HCT116 (cell line): ENCODE measurements at regions not wholly inside any gene's neighbourhood (a gene's known extent, or its start where the extent isn't known, plus 50 kb on each side); places are given as distances from the start of the nearest gene placed in this dataset.

Experiments
- ATAC-seq: fragments of 200-7000 bp; cut with Tn5 transposase; 2 replicates; pipeline ENCODE4 v1.9.1; 2020; ENCODE audit warnings: mild to moderate bottlenecking, moderate library complexity
- BruUV-seq: library from RNA; stranded (reverse); fragments of 400-500 nt; replicated peaks from 2 replicates; lab custom pipeline; 2021; lab: Mats Ljungman, UMichigan
- CTCF ChIA-PET: fragments of 300-600 bp; sonication (Branson Sonifier 250); formaldehyde crosslinking; loops from one replicate; lab custom pipeline; 2021; ENCODE audit warnings: antibody characterized with exemption; lab: Charles Lee
- POLR2A ChIA-PET: fragments of 300-600, 350-600 bp; sonication (Branson Sonifier 250); formaldehyde crosslinking; loops from one replicate; lab custom pipeline; 2021; ENCODE audit warnings: antibody characterized with exemption; lab: Charles Lee
- RAD21 ChIA-PET, 2 experiments: fragments of 300-600 bp; sonication (Branson Sonifier 250); formaldehyde crosslinking; loops; one replicate each; lab custom pipeline; 2023; ENCODE audit warnings: low total read pairs in 2 of 2; ENCODE audit not compliant: uncharacterized antibody in 2 of 2, unreplicated experiment in 2 of 2, low non-redundant PET in 1 of 2; lab: Charles Lee
- DNase-seq: peaks from one replicate; pipeline ENCODE4 v3.0.0-alpha.2; 2010; ENCODE audit warnings: low read depth, low spot score
- H2AFZ ChIP-seq: fragments of 200-600 bp; shearing (Covaris generic), sonication (generic); 2 replicates; pipeline ENCODE4 v1.6.1; 2017; ENCODE audit warnings: low read depth, mixed run types, mixed read lengths, antibody characterized with exemption, low read length; ENCODE audit not compliant: poor library complexity, severe bottlenecking
- H3K27ac ChIP-seq: 2 replicates; pipeline ENCODE4 v1.5.1; 2012; ENCODE audit warnings: low read depth, low read length
- H3K27me3 ChIP-seq: fragments of 200-600 bp; sonication (generic); 2 replicates; pipeline ENCODE4 v1.6.1; 2016; ENCODE audit warnings: mixed run types, low read length, mixed read lengths; ENCODE audit not compliant: insufficient read depth
- H3K36me3 ChIP-seq, 2 experiments: fragments of 200-500 bp in 1 of 2; fragments of 200-600 bp in 1 of 2; sonication (Bioruptor generic) in 1 of 2; sonication (generic) in 1 of 2; 2 replicates each; pipeline versions ENCODE4 v1.5.1 to v1.6.1; 2014 to 2016; ENCODE audit warnings: low read length in 2 of 2, inconsistent platforms in 1 of 2, mixed read lengths in 1 of 2, mixed run types in 1 of 2; ENCODE audit not compliant: insufficient read depth in 2 of 2, control insufficient read depth in 1 of 2
- H3K4me1 ChIP-seq, 2 experiments: fragments of 200-600 bp in 1 of 2; sonication (generic) in 1 of 2; 2 replicates each; pipeline versions ENCODE4 v1.5.1 to v1.6.1; 2012 to 2017; ENCODE audit warnings: low read length in 2 of 2, inconsistent platforms in 1 of 2, mild to moderate bottlenecking in 1 of 2, mixed read lengths in 1 of 2, mixed run types in 1 of 2, moderate library complexity in 1 of 2; ENCODE audit not compliant: insufficient read depth in 2 of 2, control insufficient read depth in 1 of 2
- H3K4me2 ChIP-seq: fragments of 200-600 bp; sonication (generic); 2 replicates; pipeline ENCODE4 v1.6.1; 2017; ENCODE audit warnings: mixed run types, low read length, mixed read lengths
- H3K4me3 ChIP-seq, 2 experiments: fragments of 200-600 bp in 1 of 2; sonication (generic) in 1 of 2; replicated peaks in 1 of 2; 2 replicates each; pipeline ENCODE4 v1.5.1; 2011 to 2016; ENCODE audit warnings: low read length in 2 of 2, control low read depth in 1 of 2, low read depth in 1 of 2, mild to moderate bottlenecking in 1 of 2, mixed read lengths in 1 of 2, mixed run types in 1 of 2
- H3K79me2 ChIP-seq: fragments of 200-600 bp; sonication (generic); 2 replicates; pipeline ENCODE4 v1.6.1; 2017; ENCODE audit warnings: mild to moderate bottlenecking, mixed run types, low read length, moderate library complexity, mixed read lengths; ENCODE audit not compliant: insufficient read depth
- H3K9ac ChIP-seq: fragments of 200-600 bp; sonication (generic); 2 replicates; pipeline ENCODE4 v1.6.1; 2016; ENCODE audit warnings: low read length, mixed read lengths
- H3K9me2 ChIP-seq: fragments of 200-600 bp; sonication (generic), shearing (Covaris generic); 2 replicates; pipeline ENCODE4 v1.6.1; 2017; ENCODE audit warnings: mixed run types, mild to moderate bottlenecking, moderate library complexity; ENCODE audit not compliant: insufficient read depth
- H3K9me3 ChIP-seq, 2 experiments: fragments of 200-500 bp in 1 of 2; fragments of 200-600 bp in 1 of 2; sonication (Bioruptor generic) in 1 of 2; sonication (generic) in 1 of 2; 2 replicates each; pipeline ENCODE4 v1.6.1; 2014 to 2017; ENCODE audit warnings: low read length in 2 of 2, mixed read lengths in 2 of 2, inconsistent platforms in 1 of 2, low read depth in 1 of 2, mild to moderate bottlenecking in 1 of 2, mixed run types in 1 of 2, moderate library complexity in 1 of 2; ENCODE audit not compliant: control insufficient read depth in 1 of 2, insufficient read depth in 1 of 2
- H4K20me1 ChIP-seq: fragments of 200-600 bp; sonication (generic), shearing (Covaris generic); 2 replicates; pipeline ENCODE4 v1.6.1; 2017; ENCODE audit warnings: mixed run types, mild to moderate bottlenecking, moderate library complexity; ENCODE audit not compliant: insufficient read depth
- ATF3 ChIP-seq: IDR thresholded peaks from 2 replicates; pipeline ENCODE4 v1.6.1; 2012
- EZH2phosphoT487 ChIP-seq: fragments of 200-600 bp; IDR thresholded peaks from 2 replicates; pipeline ENCODE4 v1.6.1; 2018; ENCODE audit warnings: antibody characterized with exemption, borderline replicate concordance
- JUND ChIP-seq: IDR thresholded peaks from 2 replicates; pipeline ENCODE4 v1.6.1; 2012
- POLR2A ChIP-seq: IDR thresholded peaks from 2 replicates; pipeline ENCODE4 v1.7.0; 2011; ENCODE audit warnings: borderline replicate concordance; ENCODE audit not compliant: insufficient read depth, insufficient read length; ENCODE audit errors: extremely low read depth
- POLR2AphosphoS5 ChIP-seq: IDR thresholded peaks from 2 replicates; pipeline ENCODE4 v1.6.1; 2011; ENCODE audit warnings: mild to moderate bottlenecking, low read depth, low read length, moderate library complexity
- RAD21 ChIP-seq: IDR thresholded peaks from 2 replicates; pipeline ENCODE4 v1.6.1; 2012; ENCODE audit warnings: low read depth, mild to moderate bottlenecking
- SRF ChIP-seq: IDR thresholded peaks from 2 replicates; pipeline ENCODE4 v1.6.1; 2012; ENCODE audit warnings: low read depth
- TCF7L2 ChIP-seq: IDR thresholded peaks from 2 replicates; pipeline ENCODE4 v1.7.0; 2011; ENCODE audit warnings: borderline replicate concordance, inconsistent platforms; ENCODE audit not compliant: insufficient read depth, insufficient read length; ENCODE audit errors: extremely low read depth
- ZFX ChIP-seq: fragments of 450-650 bp; IDR thresholded peaks from 2 replicates; pipeline ENCODE4 v1.6.1; 2017
- ZNF274 ChIP-seq: fragments of 200-500 bp; sonication (Bioruptor generic); IDR thresholded peaks from 2 replicates; pipeline ENCODE4 v1.6.1; 2014; ENCODE audit warnings: mild to moderate bottlenecking, low read depth, low read length, inconsistent platforms
- intact Hi-C: fragments of 100-400 bp; cut with micrococcal nuclease; formaldehyde crosslinking; loops from 2 replicates; pipeline ENCODE4 v1.10.0; 2022
- TF ChIP-seq, protein P1 (sequence below), 3 experiments: fragments of 200-600 bp in 1 of 3; sonication (generic) in 1 of 3; IDR thresholded peaks in 2 of 3; conservative IDR thresholded peaks in 1 of 3; 2 replicates each; pipeline ENCODE4 v1.5.1; 2012 to 2017; ENCODE audit warnings: low read depth in 2 of 3, low read length in 2 of 3, antibody characterized with exemption in 1 of 3, borderline replicate concordance in 1 of 3, control low read depth in 1 of 3, mild to moderate bottlenecking in 1 of 3, mixed read lengths in 1 of 3, mixed run types in 1 of 3, moderate library complexity in 1 of 3; ENCODE audit not compliant: insufficient read depth in 1 of 3

DNA sequence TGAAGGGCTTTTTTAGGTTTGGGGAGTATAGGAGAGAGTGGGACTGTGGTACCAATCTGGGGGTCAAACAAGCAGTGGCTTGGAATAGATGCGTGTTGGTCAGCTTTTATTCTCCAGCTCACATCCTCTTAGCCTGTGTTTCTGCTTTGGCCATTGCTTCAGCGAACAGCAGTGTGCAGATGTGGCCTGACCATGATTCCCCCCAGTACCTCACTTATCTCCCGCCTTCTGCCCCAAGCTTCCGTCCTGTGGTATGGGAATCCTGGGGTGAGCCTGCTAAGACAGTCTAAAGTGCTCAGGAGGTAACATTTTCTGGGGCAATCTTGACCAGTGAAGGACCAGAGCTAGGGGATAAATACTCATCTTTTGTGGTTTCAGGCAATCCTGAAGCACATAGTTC, 84.9 kb upstream of the TNP1 start:
- Histone ChIP-seq H3K27me3 (peaks cover 20% of the 10 kb centered on the region; the same call in 1 of the 2 replicates), H3K36me3 (no peaks in the 10 kb centered on the region), H3K4me1 (no peaks in the 10 kb centered on the region), H4K20me1 (no peaks in the 10 kb centered on the region), H3K27ac (no peak overlapping the region), H3K4me2 (no peak overlapping the region), H3K4me3 (no peak overlapping the region), H3K9ac (no peak overlapping the region), H3K9me2 (no peaks in the 10 kb centered on the region), H3K9me3 (no peaks in the 10 kb centered on the region), H2AFZ (no peak overlapping the region), H3K79me2 (no peaks in the 10 kb centered on the region)
- RAD21 ChIA-PET, result no interaction called here
- CTCF ChIA-PET, result no interaction called here
- no peak for DNase-seq
- no TSS peak for BruUV-seq
- POLR2A ChIA-PET, result no interaction called here
- intact Hi-C loops, result no loop called here
- TF ChIP-seq TCF7L2 (no peak), SRF (no peak), RAD21 (no peak), ZFX (no peak), ZNF274 (no peak), EZH2phosphoT487 (no peak)
- TF ChIP-seq, protein P1, sequence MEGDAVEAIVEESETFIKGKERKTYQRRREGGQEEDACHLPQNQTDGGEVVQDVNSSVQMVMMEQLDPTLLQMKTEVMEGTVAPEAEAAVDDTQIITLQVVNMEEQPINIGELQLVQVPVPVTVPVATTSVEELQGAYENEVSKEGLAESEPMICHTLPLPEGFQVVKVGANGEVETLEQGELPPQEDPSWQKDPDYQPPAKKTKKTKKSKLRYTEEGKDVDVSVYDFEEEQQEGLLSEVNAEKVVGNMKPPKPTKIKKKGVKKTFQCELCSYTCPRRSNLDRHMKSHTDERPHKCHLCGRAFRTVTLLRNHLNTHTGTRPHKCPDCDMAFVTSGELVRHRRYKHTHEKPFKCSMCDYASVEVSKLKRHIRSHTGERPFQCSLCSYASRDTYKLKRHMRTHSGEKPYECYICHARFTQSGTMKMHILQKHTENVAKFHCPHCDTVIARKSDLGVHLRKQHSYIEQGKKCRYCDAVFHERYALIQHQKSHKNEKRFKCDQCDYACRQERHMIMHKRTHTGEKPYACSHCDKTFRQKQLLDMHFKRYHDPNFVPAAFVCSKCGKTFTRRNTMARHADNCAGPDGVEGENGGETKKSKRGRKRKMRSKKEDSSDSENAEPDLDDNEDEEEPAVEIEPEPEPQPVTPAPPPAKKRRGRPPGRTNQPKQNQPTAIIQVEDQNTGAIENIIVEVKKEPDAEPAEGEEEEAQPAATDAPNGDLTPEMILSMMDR (IDR thresholded peaks at IDR 0.05 in 2 of 3, conservative IDR thresholded peaks at IDR 0.05 in 1 of 3; ENCODE audit: borderline replicate concordance in 1 of 3, insufficient read depth in 1 of 3, low read depth in 2 of 3, low read length in 2 of 3), result no peak
- ATAC-seq, result no peak

- Histone ChIP-seq H3K36me3 (no peaks in the 10 kb centered on the region), H3K79me2 (no peaks in the 10 kb centered on the region), H3K9me3 (no peaks in the 10 kb centered on the region)
These were observed 83.2 kb upstream of the TNP1 start for GRCh38 chr2:216943109-216943508.

More at GRCh38 chr2:216943109-216943508, 83.2 kb upstream of the TNP1 start:
- BruUV-seq, result no TSS peak
- H3K27me3 ChIP-seq, result peaks cover 18% of the 10 kb centered on the region
- POLR2A ChIA-PET, result no interaction called here
- CTCF ChIA-PET, result no interaction called here
- intact Hi-C loops, result no loop called here
- H3K27ac ChIP-seq, result no peak overlapping the region
- DNase-seq (no peak), ATAC-seq (no peak)
- no peaks in the 10 kb centered on the region for H3K9me2 ChIP-seq
- H3K9ac ChIP-seq, result no peak overlapping the region
- H3K4me2 ChIP-seq, result no peak overlapping the region
- H2AFZ ChIP-seq, result no peak overlapping the region
- no peaks in the 10 kb centered on the region for H3K4me1 ChIP-seq
- H3K4me3 ChIP-seq, result no peak overlapping the region
- no peaks in the 10 kb centered on the region for H4K20me1 ChIP-seq
- RAD21 ChIA-PET, result no interaction called here
- TF ChIP-seq JUND, result no peak
- no peak for TF ChIP-seq POLR2AphosphoS5
- no peak for TF ChIP-seq ATF3
- TF ChIP-seq POLR2A, result no peak
